Transverse colon (tissue), 4 donors: ENCODE measurements at regions not wholly inside any gene's neighbourhood (a gene's known extent, or its start where the extent isn't known, plus 50 kb on each side); places are given as distances from the start of the nearest gene placed in this dataset.
"Not testable (repeated sequence)": the region's sequence is repeated elsewhere in the genome, so short reads cannot be mapped to it uniquely, and the experiment has no call there.

Experiments
- DNase-seq: peaks from one replicate; pipeline ENCODE4 v3.0.0-alpha.2; 2019
- H3K27ac ChIP-seq, 4 donors: fragments of 200-600 bp; sonication (generic); 2 replicates each; pipeline ENCODE4 v1.5.1; 2016 to 2018; ENCODE audit warnings: inconsistent platforms in 4 of 4
- H3K27me3 ChIP-seq: fragments of 200-600 bp; sonication (generic); 2 replicates; pipeline ENCODE4 v1.5.1; 2017; ENCODE audit warnings: inconsistent platforms
- H3K36me3 ChIP-seq, 4 donors: fragments of 200-600 bp; sonication (generic); 2 replicates each; pipeline ENCODE4 v1.5.1; 2017 to 2019; ENCODE audit warnings: inconsistent platforms in 4 of 4
- H3K4me1 ChIP-seq, 4 donors: fragments of 200-600 bp; sonication (generic); 2 replicates each; pipeline ENCODE4 v1.5.1; 2017 to 2020; ENCODE audit warnings: inconsistent platforms in 4 of 4
- H3K4me3 ChIP-seq, 4 donors: fragments of 200-600 bp; sonication (generic); 1 replicate in 1 of 4; 2 replicates in 3 of 4; pipeline versions ENCODE4 v1.5.1 to v1.6.1; 2017 to 2019; ENCODE audit warnings: inconsistent platforms in 4 of 4
- H3K9me3 ChIP-seq, 2 donors: fragments of 200-600 bp; sonication (generic); 2 replicates each; pipeline ENCODE4 v1.5.1; 2017 to 2019; ENCODE audit warnings: inconsistent platforms in 2 of 2
- EP300 ChIP-seq: sonication (generic); formaldehyde crosslinking; IDR thresholded peaks from one replicate; pipeline ENCODE4 v1.6.1; 2017; ENCODE audit warnings: antibody characterized with exemption, low read depth
- POLR2A ChIP-seq: fragments of 450-650 bp; IDR thresholded peaks from one replicate; pipeline ENCODE4 v1.6.1; 2016; ENCODE audit warnings: antibody characterized with exemption, mild to moderate bottlenecking, moderate library complexity
- POLR2AphosphoS5 ChIP-seq, 3 donors: sonication (generic); formaldehyde crosslinking; IDR thresholded peaks; one replicate each; pipeline ENCODE4 v1.6.1; 2016; ENCODE audit warnings: antibody characterized with exemption in 3 of 3
- WGBS, 2 donors: methylation state at CpG; one replicate each; pipeline ENCODE4 v1.1.5; 2018; ENCODE audit warnings: low coverage in 1 of 2; 5-methylcytosine and 5-hydroxymethylcytosine counted together
- in situ Hi-C, 4 donors: fragments of 200-750 bp; cut with MboI; loops; one replicate each; pipeline versions ENCODE4 v1.15.0 to v1.15.1; 2017; ENCODE audit warnings: low sequenced_read_pairs in 3 of 4, low pct_ligation_motif_present in 1 of 4, low pct_unique_long_range_greater_than_20kb in 1 of 4
- intact Hi-C: fragments of 100-400 bp; cut with DNase I; formaldehyde crosslinking; loops from one replicate; pipeline ENCODE4 v1.15.1; 2023; ENCODE audit warnings: low total_unique reads
- TF ChIP-seq, protein P1 (sequence below), 5 experiments: fragments of 200-600 bp in 3 of 5; fragments of 450-650 bp in 2 of 5; sonication (generic) in 3 of 5; IDR thresholded peaks; 1 replicate in 2 of 5; 2 replicates in 3 of 5; pipeline ENCODE4 v1.5.1; 2016 to 2017; ENCODE audit warnings: antibody characterized with exemption in 5 of 5, inconsistent platforms in 3 of 5, mild to moderate bottlenecking in 2 of 5, moderate library complexity in 1 of 5

GRCh38 chr2:129923265-129924091 lies 56.0 kb upstream of the RAB6C start:
- DNase-seq, result no peak
- Histone ChIP-seq H3K36me3 (no peaks in the 10 kb centered on the region), H3K4me1 (peaks cover 0 to 7% (median 5%) of the 10 kb centered on the region in 4 donors), H3K4me3 (no peak overlapping the region), H3K27ac (no peak overlapping the region), H3K9me3 (peaks cover 0 to 3% of the 10 kb centered on the region in 2 donors), H3K27me3 (peaks cover 38% of the 10 kb centered on the region)
- WGBS, 2 donors, result 2% methylated on average over 28 of the region's 30 CpGs; no CpG with 5 or more reads in 1 of the 2 donors
- TF ChIP-seq, protein P1, sequence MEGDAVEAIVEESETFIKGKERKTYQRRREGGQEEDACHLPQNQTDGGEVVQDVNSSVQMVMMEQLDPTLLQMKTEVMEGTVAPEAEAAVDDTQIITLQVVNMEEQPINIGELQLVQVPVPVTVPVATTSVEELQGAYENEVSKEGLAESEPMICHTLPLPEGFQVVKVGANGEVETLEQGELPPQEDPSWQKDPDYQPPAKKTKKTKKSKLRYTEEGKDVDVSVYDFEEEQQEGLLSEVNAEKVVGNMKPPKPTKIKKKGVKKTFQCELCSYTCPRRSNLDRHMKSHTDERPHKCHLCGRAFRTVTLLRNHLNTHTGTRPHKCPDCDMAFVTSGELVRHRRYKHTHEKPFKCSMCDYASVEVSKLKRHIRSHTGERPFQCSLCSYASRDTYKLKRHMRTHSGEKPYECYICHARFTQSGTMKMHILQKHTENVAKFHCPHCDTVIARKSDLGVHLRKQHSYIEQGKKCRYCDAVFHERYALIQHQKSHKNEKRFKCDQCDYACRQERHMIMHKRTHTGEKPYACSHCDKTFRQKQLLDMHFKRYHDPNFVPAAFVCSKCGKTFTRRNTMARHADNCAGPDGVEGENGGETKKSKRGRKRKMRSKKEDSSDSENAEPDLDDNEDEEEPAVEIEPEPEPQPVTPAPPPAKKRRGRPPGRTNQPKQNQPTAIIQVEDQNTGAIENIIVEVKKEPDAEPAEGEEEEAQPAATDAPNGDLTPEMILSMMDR (IDR thresholded peaks at IDR 0.05), result peak in 4 of 5 experiments; percentile 21 to 43 (median 32)
- no peak for TF ChIP-seq POLR2A
- intact Hi-C loops (no loop called here), in situ Hi-C loops (no loop called here)

DNA sequence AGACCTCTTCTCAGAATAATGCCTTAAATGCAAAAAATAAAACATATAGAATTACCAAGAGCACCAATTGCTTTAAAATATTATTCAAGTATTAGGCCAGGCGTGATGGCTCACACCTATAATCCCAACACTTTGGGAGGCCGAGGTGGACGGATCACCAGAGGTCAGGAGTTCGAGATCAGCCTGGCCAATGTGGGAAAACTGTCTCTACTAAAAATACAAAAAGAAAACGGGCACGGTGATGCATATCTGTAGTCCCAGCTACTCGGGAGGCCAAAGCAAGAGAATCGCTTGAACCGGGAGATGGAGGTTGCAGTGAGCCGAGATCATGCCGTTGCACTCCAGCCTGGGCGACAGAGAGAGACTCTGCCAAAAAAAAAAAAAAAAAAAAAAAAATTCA lies 55.4 kb upstream of the RAB6C start:
- intact Hi-C loops, H3K4me1 ChIP-seq, DNase-seq, H3K9me3 ChIP-seq, H3K36me3 ChIP-seq, H3K27ac ChIP-seq, H3K4me3 ChIP-seq, in situ Hi-C loops: not testable (repeated sequence)
- peaks cover 38% of the 10 kb centered on the region for H3K27me3 ChIP-seq
- WGBS, 2 donors, result 69 to 73% methylated on average over 6 to 12 of the region's 12 CpGs

GRCh38 chr2:129925381-129925780 lies 54.1 kb upstream of the RAB6C start:
- intact Hi-C loops, result no loop called here
- Histone ChIP-seq H3K4me3 (no peak overlapping the region), H3K36me3 (no peaks in the 10 kb centered on the region), H3K4me1 (peaks cover 0 to 7% (median 5%) of the 10 kb centered on the region in 4 donors), H3K27me3 (peaks cover 36% of the 10 kb centered on the region), H3K9me3 (no peaks in the 10 kb centered on the region), H3K27ac (no peak overlapping the region)
- no peak for DNase-seq
- WGBS, 2 donors, result 13 to 54% methylated on average over 1 to 3 of the region's 3 CpGs
- in situ Hi-C loops, result loop anchor here in 1 of 4 donors (25.0 kb wide), 1 partner anchor 412 kb away; the partner anchor contains the start of gene IMP4
- TF ChIP-seq EP300 (no peak), POLR2AphosphoS5 (IDR thresholded peaks at IDR 0.05) (no peak), POLR2A (no peak)
- TF ChIP-seq, protein P1 (IDR thresholded peaks at IDR 0.05), result no peak

- DNase-seq, result no peak
- Histone ChIP-seq H3K27ac (no peak overlapping the region), H3K36me3 (no peaks in the 10 kb centered on the region), H3K4me3 (no peak overlapping the region), H3K4me1 (peaks cover 0 to 7% (median 5%) of the 10 kb centered on the region in 4 donors), H3K9me3 (no peaks in the 10 kb centered on the region), H3K27me3 (peaks cover 20% of the 10 kb centered on the region)
- in situ Hi-C loops, result loop anchor here in 1 of 4 donors (25.0 kb wide), 1 partner anchor 410 kb away; the partner anchor contains the start of gene IMP4
- TF ChIP-seq POLR2AphosphoS5 (IDR thresholded peaks at IDR 0.05) (no peak), EP300 (no peak), POLR2A (no peak)
- TF ChIP-seq, protein P1 (IDR thresholded peaks at IDR 0.05), result no peak
- intact Hi-C loops, result no loop called here
- 86% methylated on average over 1 of the region's 1 CpG; no CpG with 5 or more reads in 1 of the 2 donors for WGBS, 2 donors
Observed at GRCh38 chr2:129927696-129928095, 51.8 kb upstream of the RAB6C start.
